ENCODE measurements at regions not wholly inside any gene's neighbourhood (a gene's known extent, or its start where the extent isn't known, plus 50 kb on each side); places are given as distances from the start of the nearest gene placed in this dataset.

DNA sequence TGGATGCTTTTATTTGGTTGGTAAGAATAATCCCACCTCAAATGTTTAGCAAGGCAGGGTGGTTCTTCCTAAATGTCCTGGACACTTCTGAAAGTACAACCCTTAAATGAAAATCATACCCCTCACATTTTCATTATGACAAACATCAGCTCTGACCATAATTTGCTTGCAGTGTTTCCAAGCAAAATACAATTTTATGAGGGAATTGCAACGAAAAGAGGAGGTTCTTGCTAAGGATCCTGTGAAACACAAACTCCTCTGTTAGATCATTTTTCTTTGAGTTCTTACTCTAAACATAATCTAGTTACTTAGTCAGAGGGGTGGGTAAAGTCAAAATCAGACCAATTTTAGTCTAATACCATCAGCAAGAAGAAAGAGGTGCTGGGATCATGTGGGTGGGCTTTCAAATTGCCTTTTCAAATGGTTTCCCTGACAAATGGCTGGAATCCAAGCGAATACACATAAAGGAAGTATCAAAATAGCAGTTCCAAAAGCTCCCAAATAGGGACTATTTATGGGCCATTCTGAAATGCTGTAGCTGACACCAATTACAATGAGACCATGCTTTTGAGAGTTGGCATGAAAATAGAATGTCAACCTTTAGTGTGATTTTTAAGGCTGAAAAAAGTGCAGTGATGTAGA is 164.9 kb upstream of the INHBA start:
- Histone ChIP-seq H3K36me3 (no peaks in the 10 kb centered on the region), H3K9ac (ENCODE audit: low read depth in 2 of 2, low read length in 2 of 2) (no peak overlapping the region), H3K4me1 (no peaks in the 10 kb centered on the region), H3K27me3 (no peaks in the 10 kb centered on the region), H3K27ac (no peak overlapping the region), H3K4me3 (no peak overlapping the region), H3K9me3 (no peaks in the 10 kb centered on the region)
- TF ChIP-seq, protein P1, sequence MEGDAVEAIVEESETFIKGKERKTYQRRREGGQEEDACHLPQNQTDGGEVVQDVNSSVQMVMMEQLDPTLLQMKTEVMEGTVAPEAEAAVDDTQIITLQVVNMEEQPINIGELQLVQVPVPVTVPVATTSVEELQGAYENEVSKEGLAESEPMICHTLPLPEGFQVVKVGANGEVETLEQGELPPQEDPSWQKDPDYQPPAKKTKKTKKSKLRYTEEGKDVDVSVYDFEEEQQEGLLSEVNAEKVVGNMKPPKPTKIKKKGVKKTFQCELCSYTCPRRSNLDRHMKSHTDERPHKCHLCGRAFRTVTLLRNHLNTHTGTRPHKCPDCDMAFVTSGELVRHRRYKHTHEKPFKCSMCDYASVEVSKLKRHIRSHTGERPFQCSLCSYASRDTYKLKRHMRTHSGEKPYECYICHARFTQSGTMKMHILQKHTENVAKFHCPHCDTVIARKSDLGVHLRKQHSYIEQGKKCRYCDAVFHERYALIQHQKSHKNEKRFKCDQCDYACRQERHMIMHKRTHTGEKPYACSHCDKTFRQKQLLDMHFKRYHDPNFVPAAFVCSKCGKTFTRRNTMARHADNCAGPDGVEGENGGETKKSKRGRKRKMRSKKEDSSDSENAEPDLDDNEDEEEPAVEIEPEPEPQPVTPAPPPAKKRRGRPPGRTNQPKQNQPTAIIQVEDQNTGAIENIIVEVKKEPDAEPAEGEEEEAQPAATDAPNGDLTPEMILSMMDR (IDR thresholded peaks at IDR 0.05), result no peak
- intact Hi-C loops (cut with DNase I), result no loop called here
- DNase-seq, result no peak

DNA sequence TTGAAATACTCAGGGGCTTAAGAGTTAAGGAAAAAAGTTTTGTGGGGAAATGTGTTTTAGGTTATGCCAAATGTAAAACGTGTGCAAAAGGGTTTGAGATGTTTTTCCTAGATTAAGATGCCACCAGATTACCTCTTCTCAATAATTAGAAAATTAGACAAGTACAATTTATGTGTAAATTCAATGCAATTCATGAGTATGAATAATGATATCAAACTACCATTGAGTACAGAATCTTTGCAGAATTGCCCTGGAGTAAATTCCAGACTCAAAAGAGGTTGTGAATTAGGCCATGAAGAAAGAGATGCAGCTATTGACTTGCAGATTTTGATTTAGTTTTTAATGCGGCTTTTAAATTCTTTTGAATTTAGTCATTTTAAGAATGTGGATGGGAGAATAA is 159.4 kb upstream of the INHBA start:
- intact Hi-C loops (cut with DNase I), result no loop called here
- TF ChIP-seq, protein P1 (IDR thresholded peaks at IDR 0.05), result no peak
- Histone ChIP-seq H3K36me3 (no peaks in the 10 kb centered on the region), H3K4me3 (no peak overlapping the region), H3K4me1 (no peaks in the 10 kb centered on the region), H3K27ac (no peak overlapping the region), H3K9me3 (no peaks in the 10 kb centered on the region), H3K27me3 (no peaks in the 10 kb centered on the region), H3K9ac (ENCODE audit: low read depth in 2 of 2, low read length in 2 of 2) (no peak overlapping the region)
- no peak for DNase-seq

DNA sequence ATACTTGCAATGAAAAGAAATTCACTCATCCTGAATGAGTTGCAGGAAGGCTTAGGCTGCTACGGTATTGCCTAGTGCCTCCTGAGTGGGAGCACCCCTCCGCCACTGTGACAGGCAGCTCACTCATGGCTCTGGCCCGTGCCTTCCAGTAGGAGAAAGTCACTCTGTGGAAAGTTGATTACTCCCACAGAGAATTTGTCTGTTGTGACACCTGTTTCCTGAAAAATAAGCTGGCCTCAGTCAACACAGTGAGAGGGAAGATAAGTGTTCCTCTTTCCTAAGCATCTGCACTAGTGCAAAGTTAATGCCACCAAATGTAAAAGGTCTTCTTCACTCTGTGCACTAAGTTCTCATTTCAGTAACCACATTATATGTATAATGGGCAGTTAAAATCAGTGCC is 158.8 kb upstream of the INHBA start:
- TF ChIP-seq, protein P1 (IDR thresholded peaks at IDR 0.05), result no peak

DNA sequence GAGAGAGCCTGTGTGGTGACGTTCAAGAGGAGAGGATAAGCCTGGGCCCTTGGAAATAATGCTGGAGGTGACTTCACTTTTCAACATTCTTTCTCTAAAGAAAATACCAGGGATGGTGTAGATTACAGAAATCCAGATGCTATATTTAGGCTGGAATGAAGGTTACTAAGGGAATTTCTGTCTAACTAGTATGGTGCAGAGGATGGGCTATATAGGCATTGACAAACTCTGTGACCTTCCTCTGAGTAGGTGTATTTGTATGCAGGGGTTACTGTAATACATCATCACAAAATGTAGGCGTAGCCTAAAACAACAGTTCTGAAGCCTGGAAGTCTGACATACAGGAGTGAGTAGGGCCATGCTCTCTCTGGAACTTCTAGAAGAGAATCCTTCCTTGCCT is 155.3 kb upstream of the INHBA start:
- Histone ChIP-seq H3K4me3 (no peak overlapping the region), H3K9me3 (no peaks in the 10 kb centered on the region), H3K27me3 (no peaks in the 10 kb centered on the region), H3K27ac (no peak overlapping the region), H3K4me1 (no peaks in the 10 kb centered on the region), H3K36me3 (no peaks in the 10 kb centered on the region), H3K9ac (ENCODE audit: low read depth in 2 of 2, low read length in 2 of 2) (no peak overlapping the region)
- TF ChIP-seq, protein P1 (IDR thresholded peaks at IDR 0.05), result no peak
- intact Hi-C loops (cut with DNase I), result no loop called here
- no peak for DNase-seq

More for the DNA sequence above, 158.8 kb upstream of the INHBA start:
- H3K27me3 ChIP-seq, result no peaks in the 10 kb centered on the region
- no peaks in the 10 kb centered on the region for H3K4me1 ChIP-seq
- no peak for DNase-seq
- no peak overlapping the region for H3K4me3 ChIP-seq
- no peak overlapping the region for H3K27ac ChIP-seq
- H3K9ac ChIP-seq (ENCODE audit: low read depth in 2 of 2, low read length in 2 of 2), result no peak overlapping the region
- no peaks in the 10 kb centered on the region for H3K36me3 ChIP-seq
- H3K9me3 ChIP-seq, result no peaks in the 10 kb centered on the region
- intact Hi-C loops (cut with DNase I), result no loop called here

DNA sequence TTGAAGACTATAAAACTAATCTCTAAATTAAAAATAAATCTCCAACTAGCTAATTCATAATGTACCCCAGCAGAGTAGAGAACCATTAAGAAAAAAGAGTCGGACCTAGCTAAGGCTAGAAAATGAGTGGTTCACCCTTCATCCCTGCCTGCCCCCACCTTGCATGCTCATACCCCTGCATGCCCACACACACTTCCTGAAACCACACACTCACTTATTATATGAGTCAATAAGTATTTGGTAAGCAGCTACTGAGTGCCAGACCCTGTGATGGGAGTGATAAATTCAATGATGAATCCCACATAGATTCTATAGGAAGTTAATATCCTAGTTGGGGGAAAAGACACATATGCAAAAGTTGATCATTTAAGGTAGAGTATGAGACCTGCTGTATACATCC is 152.9 kb upstream of the INHBA start:
- H3K36me3 ChIP-seq, result no peaks in the 10 kb centered on the region
- no peak overlapping the region for H3K9ac ChIP-seq (ENCODE audit: low read depth in 2 of 2, low read length in 2 of 2)
- DNase-seq, result no peak
- H3K4me3 ChIP-seq, result no peak overlapping the region
- TF ChIP-seq, protein P1 (IDR thresholded peaks at IDR 0.05), result no peak
- H3K27ac ChIP-seq, result no peak overlapping the region
- H3K27me3 ChIP-seq, result no peaks in the 10 kb centered on the region
- intact Hi-C loops (cut with DNase I), result no loop called here
- H3K4me1 ChIP-seq, result no peaks in the 10 kb centered on the region
- no peaks in the 10 kb centered on the region for H3K9me3 ChIP-seq
